22Rv1 (cell line): ENCODE measurements at regions not wholly inside any gene's neighbourhood (a gene's known extent, or its start where the extent isn't known, plus 50 kb on each side); places are given as distances from the start of the nearest gene placed in this dataset.

Experiments used
- H3K27ac ChIP-seq: fragments of 450-650 bp; 2 replicates; pipeline ENCODE4 v1.5.1; 2017
- ZFX ChIP-seq: fragments of 450-650 bp; IDR thresholded peaks from 2 replicates; pipeline ENCODE4 v1.6.1; 2017; ENCODE audit warnings: antibody characterized with exemption, borderline replicate concordance
- TF ChIP-seq, protein P1 (sequence below): fragments of 450-650 bp; IDR thresholded peaks from 2 replicates; pipeline ENCODE4 v1.5.1; 2017; ENCODE audit warnings: mild to moderate bottlenecking

GRCh38 chr5:125005266-125005665 lies 258.8 kb upstream of the ZNF608 start:
- peak overlapping the region; percentile 82 for H3K27ac ChIP-seq
- no peak for TF ChIP-seq ZFX
- TF ChIP-seq, protein P1, sequence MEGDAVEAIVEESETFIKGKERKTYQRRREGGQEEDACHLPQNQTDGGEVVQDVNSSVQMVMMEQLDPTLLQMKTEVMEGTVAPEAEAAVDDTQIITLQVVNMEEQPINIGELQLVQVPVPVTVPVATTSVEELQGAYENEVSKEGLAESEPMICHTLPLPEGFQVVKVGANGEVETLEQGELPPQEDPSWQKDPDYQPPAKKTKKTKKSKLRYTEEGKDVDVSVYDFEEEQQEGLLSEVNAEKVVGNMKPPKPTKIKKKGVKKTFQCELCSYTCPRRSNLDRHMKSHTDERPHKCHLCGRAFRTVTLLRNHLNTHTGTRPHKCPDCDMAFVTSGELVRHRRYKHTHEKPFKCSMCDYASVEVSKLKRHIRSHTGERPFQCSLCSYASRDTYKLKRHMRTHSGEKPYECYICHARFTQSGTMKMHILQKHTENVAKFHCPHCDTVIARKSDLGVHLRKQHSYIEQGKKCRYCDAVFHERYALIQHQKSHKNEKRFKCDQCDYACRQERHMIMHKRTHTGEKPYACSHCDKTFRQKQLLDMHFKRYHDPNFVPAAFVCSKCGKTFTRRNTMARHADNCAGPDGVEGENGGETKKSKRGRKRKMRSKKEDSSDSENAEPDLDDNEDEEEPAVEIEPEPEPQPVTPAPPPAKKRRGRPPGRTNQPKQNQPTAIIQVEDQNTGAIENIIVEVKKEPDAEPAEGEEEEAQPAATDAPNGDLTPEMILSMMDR, result no peak

DNA sequence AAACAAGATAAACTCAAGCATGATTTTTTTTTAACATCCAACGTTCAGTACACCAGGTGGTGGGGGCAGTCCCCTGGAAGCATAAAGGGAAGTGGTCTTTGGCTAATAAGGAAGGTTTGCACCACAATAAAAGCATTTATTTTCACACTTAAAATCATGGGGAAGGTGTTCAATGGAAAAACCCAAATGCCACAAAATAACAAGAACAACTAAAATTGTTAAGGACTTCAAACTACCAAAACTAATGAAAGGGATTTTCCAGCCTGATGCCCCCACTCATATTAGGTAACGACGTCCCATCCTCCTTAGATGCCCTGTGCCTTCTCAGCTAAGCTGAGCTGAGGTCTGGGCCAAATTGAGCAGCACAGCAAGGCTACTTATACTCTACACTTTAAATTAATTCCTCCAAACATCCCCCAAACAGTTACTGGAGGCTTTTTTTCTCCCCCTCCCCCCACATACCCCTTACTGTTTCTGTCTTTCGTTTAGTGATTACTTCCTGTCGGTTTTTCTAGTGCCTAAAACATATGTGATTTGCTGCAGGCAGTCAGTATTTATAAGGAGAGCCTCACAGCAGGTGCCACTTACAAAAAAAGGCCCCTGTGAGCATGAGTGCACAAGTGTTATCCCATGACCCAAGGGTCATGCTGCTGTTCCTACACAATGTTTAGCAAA lies 259.7 kb upstream of the ZNF608 start:
- no peak for TF ChIP-seq ZFX
- TF ChIP-seq, protein P1, result no peak
- peak overlapping the region; percentile 82 for H3K27ac ChIP-seq

- H3K27ac ChIP-seq, result peak overlapping the region; percentile 93; the same call in 1 of the 2 replicates
- TF ChIP-seq, protein P1, result no peak
- TF ChIP-seq ZFX, result no peak
These were observed 263.9 kb upstream of the ZNF608 start for GRCh38 chr5:125010356-125010755.

DNA sequence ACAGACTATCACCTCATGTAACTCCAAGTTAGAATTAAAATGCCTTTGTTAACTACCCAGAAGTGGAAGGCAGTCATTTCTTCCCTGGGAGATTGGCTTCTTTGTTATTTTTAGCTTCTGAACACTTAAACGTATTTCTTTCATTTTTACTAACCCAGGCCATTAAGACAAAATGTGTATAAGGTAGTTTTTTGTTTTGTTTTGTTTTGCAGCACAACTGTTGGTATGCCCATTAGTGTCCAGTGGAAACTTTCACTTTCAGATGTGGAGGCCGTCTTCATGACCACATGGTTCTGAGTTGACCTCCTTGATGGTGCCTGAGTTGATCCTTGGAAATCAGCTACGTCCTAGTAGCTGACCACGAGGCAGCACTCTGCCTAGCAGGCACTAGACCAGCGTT lies 264.6 kb upstream of the ZNF608 start:
- H3K27ac ChIP-seq, result peak overlapping the region; percentile 93
- TF ChIP-seq ZFX, result no peak
- TF ChIP-seq, protein P1, result no peak

DNA sequence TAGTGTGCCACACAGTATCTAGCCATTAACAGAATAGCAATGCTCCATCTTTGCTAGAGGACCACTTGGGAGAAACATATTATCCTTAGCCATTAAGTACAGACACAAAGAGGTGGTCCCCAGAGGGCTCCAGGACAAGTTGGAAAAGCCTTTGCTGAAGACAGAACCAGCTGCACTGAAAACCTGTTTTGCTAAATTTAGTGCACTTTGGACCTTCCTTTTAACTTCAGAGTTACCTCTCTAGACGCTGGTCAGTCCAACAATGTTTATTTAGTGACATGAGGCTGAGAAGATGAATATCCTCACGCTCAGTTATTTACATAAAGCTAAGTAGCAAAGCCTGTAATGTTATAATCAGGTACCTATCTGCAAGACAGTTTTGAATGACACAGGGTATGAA lies 265.0 kb upstream of the ZNF608 start:
- peak overlapping the region; percentile 93 for H3K27ac ChIP-seq
- TF ChIP-seq ZFX, result no peak
- TF ChIP-seq, protein P1, result no peak

GRCh38 chr5:125011947-125012346 lies 265.5 kb upstream of the ZNF608 start:
- TF ChIP-seq, protein P1, result no peak
- no peak for TF ChIP-seq ZFX
- H3K27ac ChIP-seq, result peak overlapping the region; percentile 93

GRCh38 chr5:125012727-125013451 lies 266.4 kb upstream of the ZNF608 start:
- H3K27ac ChIP-seq, result peak overlapping the region; percentile 93
- TF ChIP-seq ZFX, result no peak
- TF ChIP-seq, protein P1, result no peak
